Mucosa of descending colon (tissue), 3 donors: ENCODE measurements at regions not wholly inside any gene's neighbourhood (a gene's known extent, or its start where the extent isn't known, plus 50 kb on each side); places are given as distances from the start of the nearest gene placed in this dataset.
"Not testable (repeated sequence)": the region's sequence is repeated elsewhere in the genome, so short reads cannot be mapped to it uniquely, and the experiment has no call there.

ENCODE experiments used
- ATAC-seq: fragments of 200-7000 bp; cut with Tn5 transposase; one replicate; pipeline ENCODE4 v1.9.1; 2020; ENCODE audit warnings: mild to moderate bottlenecking, moderate library complexity
- DNase-seq, 3 donors: peaks; one replicate each; pipeline ENCODE4 v3.0.0-alpha.2; 2020
- H3K36me3 ChIP-seq: fragments of 200-600 bp; one replicate; pipeline ENCODE4 v1.8.0; 2021; ENCODE audit warnings: low read depth, mild to moderate bottlenecking
- H3K4me1 ChIP-seq: fragments of 200-600 bp; one replicate; pipeline ENCODE4 v1.8.0; 2021; ENCODE audit warnings: low read depth, mild to moderate bottlenecking
- H3K4me3 ChIP-seq: fragments of 200-600 bp; one replicate; pipeline ENCODE4 v1.8.0; 2021; ENCODE audit warnings: mild to moderate bottlenecking
- H3K9me3 ChIP-seq: fragments of 200-600 bp; one replicate; pipeline ENCODE4 v1.8.0; 2021; ENCODE audit warnings: mild to moderate bottlenecking
- CTCF ChIP-seq: fragments of 200-600 bp; IDR thresholded peaks from one replicate; pipeline ENCODE4 v1.8.0; 2022; ENCODE audit warnings: antibody characterized with exemption, mild to moderate bottlenecking
- intact Hi-C, 2 donors: fragments of 100-400 bp; cut with DNase I in 1 of 2; cut with micrococcal nuclease in 1 of 2; formaldehyde crosslinking; loops; one replicate each; pipeline versions ENCODE4 v1.11.0 to v1.11.1; 2022; cut with DNase I, micrococcal nuclease
- donor health status: DM: no; HTN: no; CAD: no; lungs with moderate emphysema.
- donor health status: DM: no; HTN: no; CAD: no.
- donor health status: DM: no; HTN: yes; CAD: no.

- ATAC-seq (peak; percentile 62), DNase-seq (no peak)
These were observed 340.3 kb upstream of the LRRC4C start for GRCh38 chr11:41799754-41800153.

GRCh38 chr11:41803895-41804294 is 344.4 kb upstream of the LRRC4C start:
- Histone ChIP-seq H3K36me3 (no peaks in the 10 kb centered on the region), H3K9me3 (no peaks in the 10 kb centered on the region), H3K4me1 (no peaks in the 10 kb centered on the region), H3K4me3 (no peak overlapping the region)
- intact Hi-C loops = no loop called here
- DNase-seq = no peak
- no peak for ATAC-seq
- no peak for TF ChIP-seq CTCF

More at GRCh38 chr11:41799754-41800153, 340.3 kb upstream of the LRRC4C start:
- intact Hi-C loops = no loop called here
- H3K9me3 ChIP-seq = no peaks in the 10 kb centered on the region
- TF ChIP-seq CTCF = no peak
- no peak overlapping the region for H3K4me3 ChIP-seq
- H3K4me1 ChIP-seq = no peaks in the 10 kb centered on the region
- H3K36me3 ChIP-seq = no peaks in the 10 kb centered on the region

- Histone ChIP-seq H3K9me3 (peaks cover 18% of the 10 kb centered on the region), H3K4me1 (no peaks in the 10 kb centered on the region), H3K4me3 (no peak overlapping the region), H3K36me3 (no peaks in the 10 kb centered on the region)
- ATAC-seq = no peak
- intact Hi-C loops = no loop called here
- DNase-seq = no peak
- no peak for TF ChIP-seq CTCF
These were observed 356.9 kb upstream of the LRRC4C start for GRCh38 chr11:41816396-41816795.

- H3K4me1 ChIP-seq, DNase-seq, H3K4me3 ChIP-seq, intact Hi-C loops, H3K36me3 ChIP-seq, H3K9me3 ChIP-seq, ATAC-seq: not testable (repeated sequence)
These were observed 364.8 kb upstream of the LRRC4C start for GRCh38 chr11:41824287-41824686.

GRCh38 chr11:41826085-41826484 is 366.6 kb upstream of the LRRC4C start:
- Histone ChIP-seq H3K9me3 (peaks cover 2% of the 10 kb centered on the region), H3K36me3 (no peaks in the 10 kb centered on the region), H3K4me1 (no peaks in the 10 kb centered on the region), H3K4me3 (no peak overlapping the region)
- no peak for ATAC-seq
- intact Hi-C loops = no loop called here
- peak in 1 of 3 donors; percentile 23 for DNase-seq
- TF ChIP-seq CTCF = no peak

GRCh38 chr11:41836431-41836830 is 377.0 kb upstream of the LRRC4C start:
- no peak for ATAC-seq
- TF ChIP-seq CTCF = no peak
- DNase-seq = no peak
- intact Hi-C loops = no loop called here
- H3K4me3 ChIP-seq = no peak overlapping the region
- peaks cover 7% of the 10 kb centered on the region for H3K9me3 ChIP-seq
- no peaks in the 10 kb centered on the region for H3K36me3 ChIP-seq
- no peaks in the 10 kb centered on the region for H3K4me1 ChIP-seq
